CD14-positive monocyte (primary cell): ENCODE measurements at regions not wholly inside any gene's neighbourhood (a gene's known extent, or its start where the extent isn't known, plus 50 kb on each side); places are given as distances from the start of the nearest gene placed in this dataset.

ENCODE experiments used
- DNase-seq, 3 donors: peaks; one replicate each; pipeline ENCODE4 v3.0.0-alpha.2; 2011 to 2022
- H2AFZ ChIP-seq: 2 replicates; pipeline ENCODE4 v1.6.0; 2012; ENCODE audit warnings: mild to moderate bottlenecking, low read depth, low read length, inconsistent platforms; ENCODE audit not compliant: insufficient read depth, poor library complexity, severe bottlenecking
- H3K27ac ChIP-seq, 2 donors: 1 replicate in 1 of 2; 2 replicates in 1 of 2; pipeline ENCODE4 v1.5.1; 2012 to 2013; ENCODE audit warnings: low read length in 2 of 2, control low read depth in 1 of 2, inconsistent platforms in 1 of 2, low read depth in 1 of 2, mild to moderate bottlenecking in 1 of 2
- H3K27me3 ChIP-seq, 2 donors: one replicate each; pipeline versions ENCODE4 v1.6.0 to v1.6.1; 2011 to 2013; ENCODE audit warnings: low read length in 2 of 2; ENCODE audit not compliant: control insufficient read depth in 2 of 2, insufficient read depth in 2 of 2
- H3K36me3 ChIP-seq, 2 donors: replicated peaks in 1 of 2; 1 replicate in 1 of 2; 2 replicates in 1 of 2; pipeline versions ENCODE4 v1.5.1 to v1.6.1; 2012 to 2013; ENCODE audit warnings: low read length in 2 of 2, control low read depth in 1 of 2, inconsistent platforms in 1 of 2, mild to moderate bottlenecking in 1 of 2; ENCODE audit not compliant: insufficient read depth in 2 of 2, control insufficient read depth in 1 of 2
- H3K4me1 ChIP-seq, 2 donors: 1 replicate in 1 of 2; 2 replicates in 1 of 2; pipeline versions ENCODE4 v1.5.1 to v1.6.1; 2012 to 2013; ENCODE audit warnings: low read length in 2 of 2, control low read depth in 1 of 2, inconsistent platforms in 1 of 2, mild to moderate bottlenecking in 1 of 2, moderate library complexity in 1 of 2; ENCODE audit not compliant: insufficient read depth in 2 of 2, control insufficient read depth in 1 of 2
- H3K4me2 ChIP-seq: replicated peaks from 2 replicates; pipeline ENCODE3; 2012; ENCODE audit warnings: low read length, moderate library complexity, mild to moderate bottlenecking; ENCODE audit not compliant: poor library complexity, severe bottlenecking; ENCODE audit errors: extremely low read depth
- H3K4me3 ChIP-seq, 3 experiments: fragments of 200-600 bp in 1 of 3; sonication (generic) in 1 of 3; replicated peaks in 1 of 3; 1 replicate in 2 of 3; 2 replicates in 1 of 3; pipeline ENCODE4 v1.5.1; 2011 to 2013; ENCODE audit warnings: low read length in 3 of 3, mild to moderate bottlenecking in 3 of 3, control low read depth in 2 of 3, low read depth in 2 of 3, inconsistent platforms in 1 of 3, moderate library complexity in 1 of 3
- H3K79me2 ChIP-seq: 2 replicates; pipeline ENCODE4 v1.6.0; 2012; ENCODE audit warnings: mild to moderate bottlenecking, control low read depth, inconsistent platforms, low read length, moderate library complexity; ENCODE audit not compliant: insufficient read depth
- H3K9ac ChIP-seq: 2 replicates; pipeline ENCODE4 v1.6.0; 2017; ENCODE audit warnings: low read length, mild to moderate bottlenecking; ENCODE audit not compliant: insufficient read depth, poor library complexity, severe bottlenecking
- H3K9me3 ChIP-seq, 2 donors: replicated peaks in 1 of 2; 1 replicate in 1 of 2; 2 replicates in 1 of 2; pipeline versions ENCODE4 v1.5.1 to v1.6.1; 2012 to 2013; ENCODE audit warnings: low read length in 2 of 2, control low read depth in 1 of 2; ENCODE audit not compliant: control insufficient read depth in 1 of 2, insufficient read depth in 1 of 2
- H4K20me1 ChIP-seq: 2 replicates; pipeline ENCODE4 v1.6.0; 2012; ENCODE audit warnings: mild to moderate bottlenecking, low read length, control low read depth, moderate library complexity; ENCODE audit not compliant: insufficient read depth
- H3K27ac Mint-ChIP-seq, 7 donors: one replicate each; pipeline ENCODE4 v1.8.0; 2020; ENCODE audit warnings: mild to moderate bottlenecking in 7 of 7, mixed read lengths in 7 of 7, moderate library complexity in 6 of 7, inconsistent platforms in 2 of 7
- H3K27me3 Mint-ChIP-seq, 3 donors: one replicate each; pipeline ENCODE4 v1.8.0; 2021 to 2022; ENCODE audit warnings: low read depth in 3 of 3, mild to moderate bottlenecking in 3 of 3, mixed read lengths in 3 of 3, moderate library complexity in 3 of 3, inconsistent platforms in 1 of 3
- H3K36me3 Mint-ChIP-seq, 2 donors: one replicate each; pipeline ENCODE4 v1.8.0; 2020; ENCODE audit warnings: mixed read lengths in 2 of 2, inconsistent platforms in 1 of 2, mild to moderate bottlenecking in 1 of 2
- H3K4me1 Mint-ChIP-seq: one replicate; pipeline ENCODE4 v1.8.0; 2020; ENCODE audit warnings: mild to moderate bottlenecking, mixed read lengths
- H3K4me3 Mint-ChIP-seq, 2 donors: one replicate each; pipeline ENCODE4 v1.8.0; 2020; ENCODE audit warnings: mild to moderate bottlenecking in 2 of 2, mixed read lengths in 2 of 2, moderate library complexity in 1 of 2
- H3K9me3 Mint-ChIP-seq, 7 donors: one replicate each; pipeline ENCODE4 v1.8.0; 2020 to 2022; ENCODE audit warnings: mixed read lengths in 7 of 7, mild to moderate bottlenecking in 6 of 7, moderate library complexity in 6 of 7, inconsistent platforms in 2 of 7
- WGBS: methylation state at CpG from one replicate; pipeline ENCODE4 v1.1.5; 2013; ENCODE audit warnings: missing lambda C conversion rate; ENCODE audit not compliant: insufficient coverage; 5-methylcytosine and 5-hydroxymethylcytosine counted together
- intact Hi-C, 2 donors: fragments of 100-400 bp; cut with micrococcal nuclease; formaldehyde crosslinking; loops; one replicate each; pipeline versions ENCODE4 v1.15.0 to v1.15.1; 2023
- TF ChIP-seq, protein P1 (sequence below): fragments of 200-600 bp; IDR thresholded peaks from one replicate; pipeline ENCODE4 v1.8.0; 2022; ENCODE audit warnings: antibody characterized with exemption, mild to moderate bottlenecking

DNA sequence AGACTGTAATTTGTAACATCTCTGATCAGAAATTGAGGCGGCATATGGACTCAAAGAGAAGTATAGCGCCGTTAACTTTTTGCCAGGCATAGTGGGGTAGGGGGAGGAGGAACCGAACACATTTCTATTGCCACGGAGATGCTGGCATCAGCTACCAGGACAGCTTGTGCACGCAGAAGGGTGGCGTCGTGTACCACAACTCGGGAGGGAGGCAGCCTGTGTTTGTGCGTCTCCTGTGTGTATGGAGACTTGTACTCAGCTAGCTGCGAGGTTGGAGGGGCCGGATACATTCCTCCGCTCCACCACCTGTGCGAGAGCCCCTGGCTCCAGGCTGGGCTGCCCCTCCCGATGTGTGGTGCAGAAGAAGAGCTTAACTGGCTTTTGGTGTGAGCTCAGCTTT, 634.8 kb downstream of the TYW1 start:
- intact Hi-C loops = no loop called here
- no peaks in the 10 kb centered on the region for H3K9me3 ChIP-seq
- H4K20me1 ChIP-seq = no peaks in the 10 kb centered on the region
- Mint-ChIP-seq H3K4me1 (no peaks in the 10 kb centered on the region), H3K4me3 (no peak overlapping the region), H3K36me3 (no peaks in the 10 kb centered on the region), H3K9me3 (peaks cover 0 to 9% (median 2%) of the 10 kb centered on the region in 7 donors), H3K27ac (no peak overlapping the region), H3K27me3 (peaks cover 0 to 1% (median 0%) of the 10 kb centered on the region in 3 donors)
- no peaks in the 10 kb centered on the region for H3K4me1 ChIP-seq
- no peaks in the 10 kb centered on the region for H3K36me3 ChIP-seq
- H3K4me2 ChIP-seq = no peak overlapping the region
- no peaks in the 10 kb centered on the region for H3K79me2 ChIP-seq
- no peak overlapping the region for H3K9ac ChIP-seq
- TF ChIP-seq, protein P1, sequence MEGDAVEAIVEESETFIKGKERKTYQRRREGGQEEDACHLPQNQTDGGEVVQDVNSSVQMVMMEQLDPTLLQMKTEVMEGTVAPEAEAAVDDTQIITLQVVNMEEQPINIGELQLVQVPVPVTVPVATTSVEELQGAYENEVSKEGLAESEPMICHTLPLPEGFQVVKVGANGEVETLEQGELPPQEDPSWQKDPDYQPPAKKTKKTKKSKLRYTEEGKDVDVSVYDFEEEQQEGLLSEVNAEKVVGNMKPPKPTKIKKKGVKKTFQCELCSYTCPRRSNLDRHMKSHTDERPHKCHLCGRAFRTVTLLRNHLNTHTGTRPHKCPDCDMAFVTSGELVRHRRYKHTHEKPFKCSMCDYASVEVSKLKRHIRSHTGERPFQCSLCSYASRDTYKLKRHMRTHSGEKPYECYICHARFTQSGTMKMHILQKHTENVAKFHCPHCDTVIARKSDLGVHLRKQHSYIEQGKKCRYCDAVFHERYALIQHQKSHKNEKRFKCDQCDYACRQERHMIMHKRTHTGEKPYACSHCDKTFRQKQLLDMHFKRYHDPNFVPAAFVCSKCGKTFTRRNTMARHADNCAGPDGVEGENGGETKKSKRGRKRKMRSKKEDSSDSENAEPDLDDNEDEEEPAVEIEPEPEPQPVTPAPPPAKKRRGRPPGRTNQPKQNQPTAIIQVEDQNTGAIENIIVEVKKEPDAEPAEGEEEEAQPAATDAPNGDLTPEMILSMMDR = no peak
- no peak overlapping the region for H3K27ac ChIP-seq
- no peaks in the 10 kb centered on the region for H3K27me3 ChIP-seq
- no peak overlapping the region for H2AFZ ChIP-seq
- no peak overlapping the region for H3K4me3 ChIP-seq
- no peak for DNase-seq
- 84% methylated on average over 14 of the region's 15 CpGs for WGBS

DNA sequence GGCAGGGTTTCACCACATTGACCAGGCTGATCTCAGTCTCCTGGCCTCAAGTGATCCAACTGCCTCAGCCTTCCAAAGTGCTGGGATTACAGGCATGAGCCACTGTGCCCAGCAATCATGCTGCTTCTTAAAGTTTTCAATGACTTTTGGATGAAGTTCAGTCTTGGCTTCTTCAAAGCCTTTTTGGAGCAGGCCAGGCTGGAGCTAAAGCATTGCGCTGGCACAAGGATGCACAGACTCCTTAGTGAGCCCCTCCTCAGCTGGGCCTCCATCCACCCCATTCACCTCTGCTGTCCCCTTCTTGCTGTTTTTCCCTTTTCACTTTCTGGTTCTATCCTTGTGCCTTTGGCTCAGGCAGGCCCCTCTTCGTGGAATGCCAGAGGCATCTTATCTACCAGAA, 638.6 kb downstream of the TYW1 start:
- H3K27me3 ChIP-seq = no peaks in the 10 kb centered on the region
- no peak overlapping the region for H3K27ac Mint-ChIP-seq
- no peak overlapping the region for H3K9ac ChIP-seq
- H3K9me3 Mint-ChIP-seq = peaks cover 0 to 13% (median 5%) of the 10 kb centered on the region in 7 donors
- H3K4me2 ChIP-seq = no peak overlapping the region
- H3K4me3 ChIP-seq = no peak overlapping the region
- H3K36me3 Mint-ChIP-seq = no peaks in the 10 kb centered on the region
- H2AFZ ChIP-seq = no peak overlapping the region
- TF ChIP-seq, protein P1 = no peak
- 86% methylated on average over 2 of the region's 2 CpGs for WGBS
- H3K4me3 Mint-ChIP-seq = no peak overlapping the region
- H3K79me2 ChIP-seq = no peaks in the 10 kb centered on the region
- no peak overlapping the region for H3K27ac ChIP-seq
- no peaks in the 10 kb centered on the region for H3K4me1 ChIP-seq
- no peaks in the 10 kb centered on the region for H3K4me1 Mint-ChIP-seq
- no peaks in the 10 kb centered on the region for H3K27me3 Mint-ChIP-seq
- intact Hi-C loops = no loop called here
- H3K36me3 ChIP-seq = no peaks in the 10 kb centered on the region
- H3K9me3 ChIP-seq = peaks cover 0 to 5% of the 10 kb centered on the region in 2 donors
- no peak for DNase-seq
- no peaks in the 10 kb centered on the region for H4K20me1 ChIP-seq
